Caco-2 (cell line): ENCODE measurements at regions not wholly inside any gene's neighbourhood (a gene's known extent, or its start where the extent isn't known, plus 50 kb on each side); places are given as distances from the start of the nearest gene placed in this dataset.

Experiments used
- BruUV-seq: library from RNA; stranded (reverse); fragments of 400-500 nt; replicated peaks from 2 replicates; lab custom pipeline; 2021; lab: Mats Ljungman, UMichigan
- CTCF ChIA-PET: fragments of 300-600 bp; sonication (Branson Sonifier 250); formaldehyde crosslinking; loops from one replicate; lab custom pipeline; 2022; ENCODE audit warnings: antibody characterized with exemption; lab: Charles Lee
- POLR2A ChIA-PET: fragments of 300-600 bp; sonication (Branson Sonifier 250); formaldehyde crosslinking; loops from one replicate; lab custom pipeline; 2022; ENCODE audit warnings: antibody characterized with exemption; lab: Charles Lee
- DNase-seq, 2 experiments: peaks; one replicate each; pipeline versions ENCODE4 v3.0.0 to v3.0.0-alpha.2; 2020 to 2022
- H3K27me3 ChIP-seq: replicated peaks from 2 replicates; pipeline ENCODE4 v1.6.0; 2011; ENCODE audit warnings: low read length; ENCODE audit not compliant: control insufficient read depth, insufficient read depth
- H3K36me3 ChIP-seq: 2 replicates; pipeline ENCODE4 v1.5.1; 2011; ENCODE audit warnings: low read length; ENCODE audit not compliant: control insufficient read depth, insufficient read depth
- H3K4me1 ChIP-seq: fragments of 250-450 bp; sonication (Bioruptor Pico); 2 replicates; pipeline ENCODE4 v1.5.1; 2020; ENCODE audit warnings: mild to moderate bottlenecking
- H3K4me3 ChIP-seq: 2 replicates; pipeline ENCODE4 v1.5.1; 2011; ENCODE audit warnings: low read depth, mild to moderate bottlenecking, control low read depth, low read length
- H3K9me3 ChIP-seq: fragments of 250-450 bp; sonication (Bioruptor Pico); 2 replicates; pipeline ENCODE4 v1.5.1; 2020; ENCODE audit warnings: mild to moderate bottlenecking, moderate library complexity
- H3K27ac Mint-ChIP-seq: one replicate; pipeline ENCODE4 v1.8.0; 2022; ENCODE audit warnings: mixed read lengths; ENCODE audit not compliant: unreplicated experiment
- H3K27me3 Mint-ChIP-seq: one replicate; pipeline ENCODE4 v1.8.0; 2022; ENCODE audit warnings: mixed read lengths; ENCODE audit not compliant: insufficient read depth, unreplicated experiment
- H3K36me3 Mint-ChIP-seq: one replicate; pipeline ENCODE4 v1.8.0; 2022; ENCODE audit warnings: mild to moderate bottlenecking, mixed read lengths; ENCODE audit not compliant: insufficient read depth, unreplicated experiment
- H3K4me1 Mint-ChIP-seq: one replicate; pipeline ENCODE4 v1.8.0; 2022; ENCODE audit warnings: low read depth, mixed read lengths; ENCODE audit not compliant: unreplicated experiment
- H3K4me3 Mint-ChIP-seq: one replicate; pipeline ENCODE4 v1.8.0; 2022; ENCODE audit warnings: mild to moderate bottlenecking, moderate library complexity, mixed read lengths; ENCODE audit not compliant: unreplicated experiment
- H3K9me3 Mint-ChIP-seq: one replicate; pipeline ENCODE4 v1.8.0; 2022; ENCODE audit warnings: mixed read lengths; ENCODE audit not compliant: unreplicated experiment
- intact Hi-C: fragments of 100-400 bp; cut with micrococcal nuclease; formaldehyde crosslinking; loops from one replicate; pipeline ENCODE4 v1.10.0; 2022; ENCODE audit not compliant: unreplicated experiment
- TF ChIP-seq, protein P1 (sequence below), 2 experiments: fragments of 200-600 bp in 1 of 2; IDR thresholded peaks; 1 replicate in 1 of 2; 2 replicates in 1 of 2; pipeline versions ENCODE4 v1.5.1 to v1.8.0; 2011 to 2022; ENCODE audit warnings: antibody characterized with exemption in 1 of 2, control low read depth in 1 of 2, inconsistent platforms in 1 of 2, low read depth in 1 of 2, low read length in 1 of 2, mild to moderate bottlenecking in 1 of 2, moderate library complexity in 1 of 2; ENCODE audit not compliant: insufficient read depth in 1 of 2, severe bottlenecking in 1 of 2, unreplicated experiment in 1 of 2

- Mint-ChIP-seq H3K27ac (no peak overlapping the region), H3K36me3 (no peaks in the 10 kb centered on the region), H3K9me3 (peaks cover 14% of the 10 kb centered on the region), H3K4me3 (no peak overlapping the region), H3K27me3 (no peaks in the 10 kb centered on the region), H3K4me1 (peaks cover 5% of the 10 kb centered on the region)
- peaks cover 10% of the 10 kb centered on the region for H3K4me1 ChIP-seq
- intact Hi-C loops, result no loop called here
- peaks cover 7% of the 10 kb centered on the region; the same call in 1 of the 2 replicates for H3K9me3 ChIP-seq
- BruUV-seq, result no TSS peak
- CTCF ChIA-PET, result no interaction called here
- H3K36me3 ChIP-seq, result no peaks in the 10 kb centered on the region
- no peak overlapping the region for H3K4me3 ChIP-seq
- peak in 1 of 2 experiments; percentile 28 for DNase-seq
- POLR2A ChIA-PET, result no interaction called here
- TF ChIP-seq, protein P1, sequence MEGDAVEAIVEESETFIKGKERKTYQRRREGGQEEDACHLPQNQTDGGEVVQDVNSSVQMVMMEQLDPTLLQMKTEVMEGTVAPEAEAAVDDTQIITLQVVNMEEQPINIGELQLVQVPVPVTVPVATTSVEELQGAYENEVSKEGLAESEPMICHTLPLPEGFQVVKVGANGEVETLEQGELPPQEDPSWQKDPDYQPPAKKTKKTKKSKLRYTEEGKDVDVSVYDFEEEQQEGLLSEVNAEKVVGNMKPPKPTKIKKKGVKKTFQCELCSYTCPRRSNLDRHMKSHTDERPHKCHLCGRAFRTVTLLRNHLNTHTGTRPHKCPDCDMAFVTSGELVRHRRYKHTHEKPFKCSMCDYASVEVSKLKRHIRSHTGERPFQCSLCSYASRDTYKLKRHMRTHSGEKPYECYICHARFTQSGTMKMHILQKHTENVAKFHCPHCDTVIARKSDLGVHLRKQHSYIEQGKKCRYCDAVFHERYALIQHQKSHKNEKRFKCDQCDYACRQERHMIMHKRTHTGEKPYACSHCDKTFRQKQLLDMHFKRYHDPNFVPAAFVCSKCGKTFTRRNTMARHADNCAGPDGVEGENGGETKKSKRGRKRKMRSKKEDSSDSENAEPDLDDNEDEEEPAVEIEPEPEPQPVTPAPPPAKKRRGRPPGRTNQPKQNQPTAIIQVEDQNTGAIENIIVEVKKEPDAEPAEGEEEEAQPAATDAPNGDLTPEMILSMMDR (IDR thresholded peaks at IDR 0.05; ENCODE audit: insufficient read depth in 1 of 2, low read depth in 1 of 2, low read length in 1 of 2, severe bottlenecking in 1 of 2, unreplicated experiment in 1 of 2), result no peak
- no peaks in the 10 kb centered on the region for H3K27me3 ChIP-seq
Measured at GRCh38 chr14:86404425-86404824, 874.5 kb downstream of the FLRT2 start.

DNA sequence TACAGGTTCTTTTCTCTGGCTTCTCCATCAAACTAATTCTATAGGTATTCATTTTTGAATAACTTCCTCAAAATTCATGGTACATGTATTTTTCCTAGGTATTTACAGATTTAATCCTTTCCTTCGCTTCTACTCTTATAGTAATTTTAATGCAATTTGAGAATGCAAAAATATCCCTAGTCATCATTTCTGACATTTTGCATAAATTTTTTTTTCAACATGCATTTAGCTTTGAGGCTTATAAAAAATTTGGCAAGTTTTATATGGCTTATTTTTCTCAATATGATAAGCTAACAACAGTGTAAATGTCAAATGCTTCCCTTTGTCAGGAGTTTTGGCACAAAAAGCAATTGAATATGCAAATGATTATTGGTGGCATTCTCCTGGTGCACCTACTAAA is 872.6 kb downstream of the FLRT2 start:
- Mint-ChIP-seq H3K27ac (no peak overlapping the region), H3K4me3 (no peak overlapping the region), H3K27me3 (no peaks in the 10 kb centered on the region), H3K4me1 (peaks cover under 1% of the 10 kb centered on the region), H3K36me3 (no peaks in the 10 kb centered on the region), H3K9me3 (peaks cover 9% of the 10 kb centered on the region)
- intact Hi-C loops, result no loop called here
- H3K4me3 ChIP-seq, result no peak overlapping the region
- TF ChIP-seq, protein P1 (IDR thresholded peaks at IDR 0.05; ENCODE audit: insufficient read depth in 1 of 2, low read depth in 1 of 2, low read length in 1 of 2, severe bottlenecking in 1 of 2, unreplicated experiment in 1 of 2), result no peak
- peaks cover 7% of the 10 kb centered on the region; the same call in 1 of the 2 replicates for H3K9me3 ChIP-seq
- no peaks in the 10 kb centered on the region for H3K27me3 ChIP-seq
- no peak for DNase-seq
- ChIA-PET CTCF (no interaction called here), POLR2A (no interaction called here)
- no TSS peak for BruUV-seq
- H3K36me3 ChIP-seq, result no peaks in the 10 kb centered on the region
- peaks cover 10% of the 10 kb centered on the region for H3K4me1 ChIP-seq

DNA sequence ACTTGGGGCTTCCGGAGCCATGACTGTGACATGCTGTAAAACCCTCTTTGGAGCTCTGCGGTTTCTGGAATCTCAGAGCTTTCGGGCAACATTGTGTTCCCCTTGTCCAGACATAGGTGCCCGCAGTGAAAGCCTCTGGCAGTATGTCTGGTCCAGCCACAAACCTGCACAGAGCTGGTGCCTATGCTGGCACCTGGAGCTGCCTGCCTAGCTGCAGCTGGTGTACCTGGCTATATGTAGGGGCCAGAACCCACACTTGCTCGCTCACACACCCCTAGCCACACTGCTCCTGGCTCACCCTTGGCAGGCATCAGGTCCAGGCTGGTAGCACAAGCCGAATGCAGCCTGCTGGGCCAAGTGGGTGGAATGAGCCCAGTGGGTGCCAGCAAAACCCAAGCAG is 861.1 kb downstream of the FLRT2 start:
- no peaks in the 10 kb centered on the region for H3K9me3 Mint-ChIP-seq
- no peak overlapping the region for H3K27ac Mint-ChIP-seq
- no peaks in the 10 kb centered on the region for H3K27me3 Mint-ChIP-seq
- intact Hi-C loops, result no loop called here
- TF ChIP-seq, protein P1 (IDR thresholded peaks at IDR 0.05; ENCODE audit: insufficient read depth in 1 of 2, low read depth in 1 of 2, low read length in 1 of 2, severe bottlenecking in 1 of 2, unreplicated experiment in 1 of 2), result no peak
- no peaks in the 10 kb centered on the region for H3K27me3 ChIP-seq
- H3K36me3 Mint-ChIP-seq, result no peaks in the 10 kb centered on the region
- BruUV-seq, result no TSS peak
- no peaks in the 10 kb centered on the region for H3K36me3 ChIP-seq
- DNase-seq, result no peak
- no peak overlapping the region for H3K4me3 Mint-ChIP-seq
- no peaks in the 10 kb centered on the region for H3K4me1 ChIP-seq
- no peaks in the 10 kb centered on the region; the same call in 1 of the 2 replicates for H3K9me3 ChIP-seq
- no peak overlapping the region for H3K4me3 ChIP-seq
- ChIA-PET POLR2A (no interaction called here), CTCF (no interaction called here)
- no peaks in the 10 kb centered on the region for H3K4me1 Mint-ChIP-seq
